ENCODE measurements at regions not wholly inside any gene's neighbourhood (a gene's known extent, or its start where the extent isn't known, plus 50 kb on each side); places are given as distances from the start of the nearest gene placed in this dataset.

- DNase-seq (ENCODE audit: low spot score): no peak
- no peak for TF ChIP-seq CTCF (IDR thresholded peaks at IDR 0.05; ENCODE audit: extremely low read depth, missing control alignments)
Measured at GRCh38 chr4:41359422-41359775, 102.7 kb downstream of the UCHL1 start.

GRCh38 chr4:41359836-41360213 lies 103.1 kb downstream of the UCHL1 start:
- DNase-seq (ENCODE audit: low spot score): no peak
- TF ChIP-seq CTCF (IDR thresholded peaks at IDR 0.05; ENCODE audit: extremely low read depth, missing control alignments): no peak

GRCh38 chr4:41360214-41360920 lies 103.6 kb downstream of the UCHL1 start:
- DNase-seq (ENCODE audit: low spot score): peak; percentile 45
- no peak for TF ChIP-seq CTCF (IDR thresholded peaks at IDR 0.05; ENCODE audit: extremely low read depth, missing control alignments)

GRCh38 chr4:41360921-41361793 lies 104.4 kb downstream of the UCHL1 start:
- TF ChIP-seq CTCF (IDR thresholded peaks at IDR 0.05; ENCODE audit: extremely low read depth, missing control alignments): no peak
- DNase-seq (ENCODE audit: low spot score): no peak

GRCh38 chr4:41361794-41362526 lies 105.2 kb downstream of the UCHL1 start:
- DNase-seq (ENCODE audit: low spot score): peak; percentile 22
- no peak for TF ChIP-seq CTCF (IDR thresholded peaks at IDR 0.05; ENCODE audit: extremely low read depth, missing control alignments)

- no peak for DNase-seq (ENCODE audit: low spot score)
- no peak for TF ChIP-seq CTCF (IDR thresholded peaks at IDR 0.05; ENCODE audit: extremely low read depth, missing control alignments)
Measured at GRCh38 chr4:41362621-41363383, 106.1 kb downstream of the UCHL1 start.

Data from GM20000 (cell line).